Uterus (tissue), 3 donors: ENCODE measurements at regions not wholly inside any gene's neighbourhood (a gene's known extent, or its start where the extent isn't known, plus 50 kb on each side); places are given as distances from the start of the nearest gene placed in this dataset.

Experiments used
- DNase-seq, 2 donors: peaks; one replicate each; pipeline ENCODE4 v3.0.0-alpha.2; 2019 to 2020
- H3K27ac ChIP-seq, 2 donors: fragments of 200-600 bp; sonication (generic); 1 replicate in 1 of 2; 2 replicates in 1 of 2; pipeline ENCODE4 v1.5.1; 2016 to 2018
- H3K27me3 ChIP-seq, 2 donors: fragments of 200-600 bp; sonication (generic); one replicate each; pipeline ENCODE4 v1.5.1; 2018 to 2019; ENCODE audit warnings: control low read depth in 1 of 2
- H3K36me3 ChIP-seq, 2 donors: fragments of 200-600 bp; sonication (generic); one replicate each; pipeline ENCODE4 v1.5.1; 2019; ENCODE audit warnings: control low read depth in 1 of 2
- H3K4me1 ChIP-seq, 2 donors: fragments of 200-600 bp; sonication (generic); one replicate each; pipeline ENCODE4 v1.5.1; 2018 to 2019; ENCODE audit warnings: control low read depth in 1 of 2
- H3K4me3 ChIP-seq, 2 donors: fragments of 200-600 bp; sonication (generic); 1 replicate in 1 of 2; 2 replicates in 1 of 2; pipeline ENCODE4 v1.5.1; 2018 to 2019; ENCODE audit warnings: mild to moderate bottlenecking in 1 of 2
- H3K9me3 ChIP-seq, 2 donors: fragments of 200-600 bp; sonication (generic); one replicate each; pipeline ENCODE4 v1.5.1; 2019; ENCODE audit warnings: control low read depth in 1 of 2
- CTCF ChIP-seq, 4 experiments: fragments of 200-600 bp in 2 of 4; fragments of 450-650 bp in 2 of 4; sonication (generic) in 2 of 4; IDR thresholded peaks; one replicate each; pipeline ENCODE4 v1.5.1; 2016 to 2019; ENCODE audit warnings: antibody characterized with exemption in 4 of 4, mild to moderate bottlenecking in 2 of 4, moderate library complexity in 1 of 4
- POLR2A ChIP-seq, 2 donors: fragments of 450-650 bp; IDR thresholded peaks; one replicate each; pipeline ENCODE4 v1.6.1; 2016; ENCODE audit warnings: antibody characterized with exemption in 2 of 2, mild to moderate bottlenecking in 1 of 2, moderate library complexity in 1 of 2
- intact Hi-C: fragments of 100-400 bp; cut with DNase I; formaldehyde crosslinking; loops from one replicate; pipeline ENCODE4 v1.15.1; 2023; ENCODE audit warnings: low total_unique reads
- donor health status: DM: yes; HTN: yes; CAD: no.

- no peak overlapping the region for H3K27ac ChIP-seq
- intact Hi-C loops, result no loop called here
- H3K36me3 ChIP-seq, result no peaks in the 10 kb centered on the region
- H3K4me1 ChIP-seq, result no peaks in the 10 kb centered on the region
- no peak for DNase-seq
- peaks cover 0 to 10% of the 10 kb centered on the region in 2 donors for H3K9me3 ChIP-seq
- no peaks in the 10 kb centered on the region for H3K27me3 ChIP-seq
- TF ChIP-seq CTCF (IDR thresholded peaks at IDR 0.05), result no peak
- TF ChIP-seq POLR2A (IDR thresholded peaks at IDR 0.05), result no peak
- H3K4me3 ChIP-seq, result no peak overlapping the region
These were observed 332.2 kb downstream of the ALG10 start for GRCh38 chr12:34354239-34355200.

- no peak overlapping the region for H3K4me3 ChIP-seq
- no peak for DNase-seq
- intact Hi-C loops, result no loop called here
- no peaks in the 10 kb centered on the region for H3K4me1 ChIP-seq
- no peaks in the 10 kb centered on the region for H3K27me3 ChIP-seq
- H3K9me3 ChIP-seq, result peaks cover 0 to 12% of the 10 kb centered on the region in 2 donors
- H3K36me3 ChIP-seq, result no peaks in the 10 kb centered on the region
- TF ChIP-seq CTCF (IDR thresholded peaks at IDR 0.05), result no peak
- TF ChIP-seq POLR2A (IDR thresholded peaks at IDR 0.05), result no peak
- no peak overlapping the region for H3K27ac ChIP-seq
These were observed 334.1 kb downstream of the ALG10 start for GRCh38 chr12:34356233-34356987.

- H3K36me3 ChIP-seq, result no peaks in the 10 kb centered on the region
- no peak for DNase-seq
- H3K4me1 ChIP-seq, result no peaks in the 10 kb centered on the region
- no peaks in the 10 kb centered on the region for H3K27me3 ChIP-seq
- intact Hi-C loops, result no loop called here
- peaks cover 0 to 12% of the 10 kb centered on the region in 2 donors for H3K9me3 ChIP-seq
- TF ChIP-seq CTCF (IDR thresholded peaks at IDR 0.05) (no peak), POLR2A (IDR thresholded peaks at IDR 0.05) (no peak)
- no peak overlapping the region for H3K4me3 ChIP-seq
- H3K27ac ChIP-seq, result no peak overlapping the region
These were observed 335.5 kb downstream of the ALG10 start for GRCh38 chr12:34357791-34358190.

GRCh38 chr12:34358198-34358597 lies 335.9 kb downstream of the ALG10 start:
- no peak for DNase-seq
- no peak overlapping the region for H3K4me3 ChIP-seq
- no peaks in the 10 kb centered on the region for H3K4me1 ChIP-seq
- intact Hi-C loops, result no loop called here
- peaks cover 0 to 12% of the 10 kb centered on the region in 2 donors for H3K9me3 ChIP-seq
- no peak for TF ChIP-seq CTCF (IDR thresholded peaks at IDR 0.05)
- TF ChIP-seq POLR2A (IDR thresholded peaks at IDR 0.05), result no peak
- no peaks in the 10 kb centered on the region for H3K27me3 ChIP-seq
- H3K36me3 ChIP-seq, result no peaks in the 10 kb centered on the region
- H3K27ac ChIP-seq, result no peak overlapping the region
